ENCODE measurements at regions not wholly inside any gene's neighbourhood (a gene's known extent, or its start where the extent isn't known, plus 50 kb on each side); places are given as distances from the start of the nearest gene placed in this dataset.

DNA sequence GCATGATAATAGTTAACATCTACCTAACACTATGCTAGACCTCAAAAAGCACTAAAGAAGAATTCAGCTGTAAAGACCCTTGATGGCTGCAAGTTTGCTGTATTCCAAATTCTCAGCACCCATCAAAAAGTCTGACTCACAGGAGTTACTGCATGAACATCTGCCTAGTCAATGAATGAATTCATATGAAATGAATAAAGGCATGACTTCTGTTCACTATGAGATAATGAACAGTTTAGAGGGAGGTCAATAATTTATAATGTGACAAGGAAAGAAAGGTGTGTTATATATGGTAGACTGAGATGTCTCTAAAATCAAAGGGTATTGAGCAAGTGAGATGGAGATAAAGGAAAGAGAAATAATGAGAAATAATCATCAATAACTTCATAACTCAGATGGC is 508.2 kb upstream of the TGFBR2 start:
- no peak overlapping the region for H3K4me3 ChIP-seq (ENCODE audit: low read length, poor library complexity, severe bottlenecking)
- no peak overlapping the region for H3K4me2 ChIP-seq (ENCODE audit: low read depth, low read length, poor library complexity, severe bottlenecking)
- H4K20me1 ChIP-seq (ENCODE audit: insufficient read depth, low read length, poor library complexity, severe bottlenecking) = no peaks in the 10 kb centered on the region
- H3K79me2 ChIP-seq (ENCODE audit: insufficient read depth, low read length) = no peaks in the 10 kb centered on the region
- H3K36me3 ChIP-seq (ENCODE audit: insufficient read depth, low read length) = no peaks in the 10 kb centered on the region
- no peaks in the 10 kb centered on the region for H3K9me2 ChIP-seq (replicated peaks; ENCODE audit: low read depth, low read length)
- no peaks in the 10 kb centered on the region; the same call in 1 of the 2 replicates for H3K9me3 ChIP-seq (ENCODE audit: insufficient read depth, low read depth, low read length)
- TF ChIP-seq EZH2phosphoT487 (IDR thresholded peaks at IDR 0.05; ENCODE audit: borderline replicate concordance) = no peak
- TF ChIP-seq, protein P1, sequence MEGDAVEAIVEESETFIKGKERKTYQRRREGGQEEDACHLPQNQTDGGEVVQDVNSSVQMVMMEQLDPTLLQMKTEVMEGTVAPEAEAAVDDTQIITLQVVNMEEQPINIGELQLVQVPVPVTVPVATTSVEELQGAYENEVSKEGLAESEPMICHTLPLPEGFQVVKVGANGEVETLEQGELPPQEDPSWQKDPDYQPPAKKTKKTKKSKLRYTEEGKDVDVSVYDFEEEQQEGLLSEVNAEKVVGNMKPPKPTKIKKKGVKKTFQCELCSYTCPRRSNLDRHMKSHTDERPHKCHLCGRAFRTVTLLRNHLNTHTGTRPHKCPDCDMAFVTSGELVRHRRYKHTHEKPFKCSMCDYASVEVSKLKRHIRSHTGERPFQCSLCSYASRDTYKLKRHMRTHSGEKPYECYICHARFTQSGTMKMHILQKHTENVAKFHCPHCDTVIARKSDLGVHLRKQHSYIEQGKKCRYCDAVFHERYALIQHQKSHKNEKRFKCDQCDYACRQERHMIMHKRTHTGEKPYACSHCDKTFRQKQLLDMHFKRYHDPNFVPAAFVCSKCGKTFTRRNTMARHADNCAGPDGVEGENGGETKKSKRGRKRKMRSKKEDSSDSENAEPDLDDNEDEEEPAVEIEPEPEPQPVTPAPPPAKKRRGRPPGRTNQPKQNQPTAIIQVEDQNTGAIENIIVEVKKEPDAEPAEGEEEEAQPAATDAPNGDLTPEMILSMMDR (conservative IDR thresholded peaks at IDR 0.05; ENCODE audit: low read length) = no peak
- H3K27me3 ChIP-seq (ENCODE audit: insufficient read depth, low read length, poor library complexity, severe bottlenecking) = no peaks in the 10 kb centered on the region
- no peaks in the 10 kb centered on the region for H3F3A ChIP-seq (ENCODE audit: low read depth)
- no peak overlapping the region for H2AFZ ChIP-seq (ENCODE audit: low read length)
- no peak overlapping the region for H3K9ac ChIP-seq (ENCODE audit: low read depth, low read length, poor library complexity, severe bottlenecking)
- no peaks in the 10 kb centered on the region for H3K4me1 ChIP-seq (ENCODE audit: insufficient read depth, low read length, poor library complexity, severe bottlenecking)

DNA sequence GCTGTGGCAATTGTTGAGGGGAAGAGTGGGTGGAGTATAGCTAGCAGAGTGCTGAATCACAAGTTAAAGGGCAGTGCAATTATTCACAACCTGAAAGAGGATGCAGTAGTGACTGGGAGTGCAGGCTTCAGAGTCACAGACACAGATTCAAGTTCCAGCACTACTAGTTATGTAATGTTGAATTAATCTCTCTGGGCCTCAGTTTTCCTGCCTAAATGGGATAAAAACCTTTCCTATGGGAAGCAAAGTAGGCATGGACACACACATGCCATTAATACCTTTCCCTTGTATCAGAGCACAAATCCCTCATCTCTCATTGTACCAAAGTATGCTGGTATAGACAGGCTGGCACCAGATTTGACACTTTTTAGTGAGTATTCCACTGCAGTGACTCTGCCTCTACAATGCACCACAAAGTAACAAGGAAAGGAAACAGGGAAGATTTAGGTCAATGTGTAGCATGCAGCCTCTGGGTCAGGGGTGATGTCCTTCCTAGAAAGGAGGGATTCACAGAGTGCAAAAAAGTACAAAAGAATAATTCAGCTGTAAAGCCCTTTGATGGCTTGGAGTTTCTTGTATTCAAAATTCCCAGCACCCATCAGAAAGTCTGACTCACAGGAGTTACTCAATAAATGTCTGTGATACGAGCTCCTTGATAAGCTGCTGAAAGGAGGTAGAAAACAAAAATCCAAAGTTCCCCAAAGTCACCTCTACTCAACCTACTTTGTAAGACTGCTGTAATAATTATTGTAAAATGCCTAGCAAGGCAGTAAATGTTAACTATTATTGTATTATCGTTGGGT is 507.5 kb upstream of the TGFBR2 start:
- TF ChIP-seq EZH2phosphoT487 (IDR thresholded peaks at IDR 0.05; ENCODE audit: borderline replicate concordance) = no peak
- TF ChIP-seq, protein P1 (conservative IDR thresholded peaks at IDR 0.05; ENCODE audit: low read length) = no peak
- Histone ChIP-seq H3K79me2 (ENCODE audit: insufficient read depth, low read length) (no peaks in the 10 kb centered on the region), H3K9me2 (replicated peaks; ENCODE audit: low read depth, low read length) (no peaks in the 10 kb centered on the region), H3K9me3 (ENCODE audit: insufficient read depth, low read depth, low read length) (no peaks in the 10 kb centered on the region), H3K9ac (ENCODE audit: low read depth, low read length, poor library complexity, severe bottlenecking) (no peak overlapping the region), H4K20me1 (ENCODE audit: insufficient read depth, low read length, poor library complexity, severe bottlenecking) (no peaks in the 10 kb centered on the region), H2AFZ (ENCODE audit: low read length) (no peak overlapping the region), H3K27me3 (ENCODE audit: insufficient read depth, low read length, poor library complexity, severe bottlenecking) (no peaks in the 10 kb centered on the region), H3F3A (ENCODE audit: low read depth) (no peaks in the 10 kb centered on the region), H3K36me3 (ENCODE audit: insufficient read depth, low read length) (no peaks in the 10 kb centered on the region), H3K4me3 (ENCODE audit: low read length, poor library complexity, severe bottlenecking) (no peak overlapping the region), H3K4me1 (ENCODE audit: insufficient read depth, low read length, poor library complexity, severe bottlenecking) (no peaks in the 10 kb centered on the region), H3K4me2 (ENCODE audit: low read depth, low read length, poor library complexity, severe bottlenecking) (no peak overlapping the region)

DNA sequence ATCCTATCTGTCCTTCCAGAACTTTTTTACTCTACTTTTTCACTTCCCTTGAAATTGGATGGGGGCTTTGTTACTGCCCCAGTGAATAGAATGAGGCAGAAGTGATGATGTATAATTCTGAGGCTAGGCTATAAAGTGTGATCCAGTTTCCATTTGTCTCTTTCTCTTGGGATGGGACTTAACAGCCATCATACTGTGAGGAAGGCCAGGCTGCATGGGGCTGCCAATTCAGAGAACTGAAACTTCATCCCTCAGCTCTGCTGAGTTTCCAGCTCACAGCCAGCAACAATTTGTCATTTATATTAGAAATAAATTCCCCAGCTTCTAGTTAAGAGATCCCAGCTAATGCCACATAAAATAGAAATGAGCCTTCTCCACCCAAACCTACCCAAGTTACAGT is 504.0 kb upstream of the TGFBR2 start:
- Histone ChIP-seq H4K20me1 (ENCODE audit: insufficient read depth, low read length, poor library complexity, severe bottlenecking) (no peaks in the 10 kb centered on the region), H2AFZ (ENCODE audit: low read length) (no peak overlapping the region), H3K36me3 (ENCODE audit: insufficient read depth, low read length) (no peaks in the 10 kb centered on the region), H3K9me3 (ENCODE audit: insufficient read depth, low read depth, low read length) (no peaks in the 10 kb centered on the region), H3K4me3 (ENCODE audit: low read length, poor library complexity, severe bottlenecking) (no peak overlapping the region), H3F3A (ENCODE audit: low read depth) (no peaks in the 10 kb centered on the region), H3K9me2 (replicated peaks; ENCODE audit: low read depth, low read length) (no peaks in the 10 kb centered on the region), H3K79me2 (ENCODE audit: insufficient read depth, low read length) (no peaks in the 10 kb centered on the region), H3K27me3 (ENCODE audit: insufficient read depth, low read length, poor library complexity, severe bottlenecking) (no peaks in the 10 kb centered on the region), H3K9ac (ENCODE audit: low read depth, low read length, poor library complexity, severe bottlenecking) (no peak overlapping the region), H3K4me1 (ENCODE audit: insufficient read depth, low read length, poor library complexity, severe bottlenecking) (no peaks in the 10 kb centered on the region), H3K4me2 (ENCODE audit: low read depth, low read length, poor library complexity, severe bottlenecking) (no peak overlapping the region)
- TF ChIP-seq, protein P1 (conservative IDR thresholded peaks at IDR 0.05; ENCODE audit: low read length) = no peak
- TF ChIP-seq EZH2phosphoT487 (IDR thresholded peaks at IDR 0.05; ENCODE audit: borderline replicate concordance) = no peak
